ENCODE measurements at regions not wholly inside any gene's neighbourhood (a gene's known extent, or its start where the extent isn't known, plus 50 kb on each side); places are given as distances from the start of the nearest gene placed in this dataset.

GRCh38 chr13:103273825-103274224 lies 207.6 kb upstream of the SLC10A2 start:
- Histone ChIP-seq H3K9ac (ENCODE audit: insufficient read length) (no peak overlapping the region), H3K27ac (no peak overlapping the region), H3K4me3 (no peak overlapping the region), H3K36me3 (ENCODE audit: insufficient read depth, low read length) (no peaks in the 10 kb centered on the region), H3K9me3 (ENCODE audit: low read depth, low read length) (no peaks in the 10 kb centered on the region)
- TF ChIP-seq FOXP2 (optimal IDR thresholded peaks at IDR 0.05; ENCODE audit: control extremely low read depth, extremely low read length, insufficient read depth) (no peak), POLR2AphosphoS5 (IDR thresholded peaks at IDR 0.05; ENCODE audit: borderline replicate concordance, low read depth, low read length) (no peak), EZH2 (IDR thresholded peaks at IDR 0.05) (no peak)
- no peak for DNase-seq (ENCODE audit: low read depth, low spot score)

- H3K9me3 ChIP-seq (ENCODE audit: low read depth, low read length): no peaks in the 10 kb centered on the region
- TF ChIP-seq POLR2AphosphoS5 (IDR thresholded peaks at IDR 0.05; ENCODE audit: borderline replicate concordance, low read depth, low read length) (no peak), EZH2 (IDR thresholded peaks at IDR 0.05) (no peak), FOXP2 (optimal IDR thresholded peaks at IDR 0.05; ENCODE audit: control extremely low read depth, extremely low read length, insufficient read depth) (no peak)
Observed at GRCh38 chr13:103272770-103273169, 206.6 kb upstream of the SLC10A2 start.

GRCh38 chr13:103263448-103263847 lies 197.2 kb upstream of the SLC10A2 start:
- Histone ChIP-seq H3K9me3 (ENCODE audit: low read depth, low read length) (no peaks in the 10 kb centered on the region), H3K9ac (ENCODE audit: insufficient read length) (no peak overlapping the region), H3K36me3 (ENCODE audit: insufficient read depth, low read length) (no peaks in the 10 kb centered on the region), H3K27ac (no peak overlapping the region), H3K4me3 (no peak overlapping the region)
- no peak for DNase-seq (ENCODE audit: low read depth, low spot score)
- TF ChIP-seq EZH2 (IDR thresholded peaks at IDR 0.05): no peak
- no peak for TF ChIP-seq FOXP2 (optimal IDR thresholded peaks at IDR 0.05; ENCODE audit: control extremely low read depth, extremely low read length, insufficient read depth)
- no peak for TF ChIP-seq POLR2AphosphoS5 (IDR thresholded peaks at IDR 0.05; ENCODE audit: borderline replicate concordance, low read depth, low read length)

More at GRCh38 chr13:103272770-103273169, 206.6 kb upstream of the SLC10A2 start:
- DNase-seq (ENCODE audit: low read depth, low spot score): no peak
- Histone ChIP-seq H3K4me3 (no peak overlapping the region), H3K9ac (ENCODE audit: insufficient read length) (no peak overlapping the region), H3K27ac (no peak overlapping the region), H3K36me3 (ENCODE audit: insufficient read depth, low read length) (no peaks in the 10 kb centered on the region)

- no peak for DNase-seq (ENCODE audit: low read depth, low spot score)
- H3K9me3 ChIP-seq (ENCODE audit: low read depth, low read length): no peaks in the 10 kb centered on the region
- no peaks in the 10 kb centered on the region for H3K36me3 ChIP-seq (ENCODE audit: insufficient read depth, low read length)
- no peak overlapping the region for H3K9ac ChIP-seq (ENCODE audit: insufficient read length)
- no peak overlapping the region for H3K27ac ChIP-seq
- no peak overlapping the region for H3K4me3 ChIP-seq
- TF ChIP-seq POLR2AphosphoS5 (IDR thresholded peaks at IDR 0.05; ENCODE audit: borderline replicate concordance, low read depth, low read length) (no peak), EZH2 (IDR thresholded peaks at IDR 0.05) (no peak)
Observed at GRCh38 chr13:103255587-103256301, 189.5 kb upstream of the SLC10A2 start.

GRCh38 chr13:103250071-103250470 lies 183.9 kb upstream of the SLC10A2 start:
- no peaks in the 10 kb centered on the region for H3K9me3 ChIP-seq (ENCODE audit: low read depth, low read length)
- no peak for TF ChIP-seq FOXP2 (optimal IDR thresholded peaks at IDR 0.05; ENCODE audit: control extremely low read depth, extremely low read length, insufficient read depth)
- no peak for TF ChIP-seq EZH2 (IDR thresholded peaks at IDR 0.05)
- TF ChIP-seq POLR2AphosphoS5 (IDR thresholded peaks at IDR 0.05; ENCODE audit: borderline replicate concordance, low read depth, low read length): no peak
- H3K36me3 ChIP-seq (ENCODE audit: insufficient read depth, low read length): no peaks in the 10 kb centered on the region
- H3K9ac ChIP-seq (ENCODE audit: insufficient read length): no peak overlapping the region
- no peak for DNase-seq (ENCODE audit: low read depth, low spot score)
- H3K27ac ChIP-seq: no peak overlapping the region
- no peak overlapping the region for H3K4me3 ChIP-seq

- DNase-seq (ENCODE audit: low read depth, low spot score): no peak
- H3K9ac ChIP-seq (ENCODE audit: insufficient read length): no peak overlapping the region
Observed at GRCh38 chr13:103246581-103247200, 180.5 kb upstream of the SLC10A2 start.

GRCh38 chr13:103243495-103243894 lies 177.3 kb upstream of the SLC10A2 start:
- H3K27ac ChIP-seq: peak overlapping the region; percentile 85
- no peaks in the 10 kb centered on the region for H3K36me3 ChIP-seq (ENCODE audit: insufficient read depth, low read length)
- peak overlapping the region; percentile 60 for H3K4me3 ChIP-seq
- H3K9me3 ChIP-seq (ENCODE audit: low read depth, low read length): no peaks in the 10 kb centered on the region
- no peak overlapping the region for H3K9ac ChIP-seq (ENCODE audit: insufficient read length)
- peak; percentile 12 for TF ChIP-seq FOXP2 (optimal IDR thresholded peaks at IDR 0.05; ENCODE audit: control extremely low read depth, extremely low read length, insufficient read depth)
- TF ChIP-seq EZH2 (IDR thresholded peaks at IDR 0.05): no peak
- DNase-seq (ENCODE audit: low read depth, low spot score): peak; percentile 94

More at GRCh38 chr13:103246581-103247200, 180.5 kb upstream of the SLC10A2 start:
- TF ChIP-seq EZH2 (IDR thresholded peaks at IDR 0.05): no peak
- TF ChIP-seq POLR2AphosphoS5 (IDR thresholded peaks at IDR 0.05; ENCODE audit: borderline replicate concordance, low read depth, low read length): no peak
- no peak for TF ChIP-seq FOXP2 (optimal IDR thresholded peaks at IDR 0.05; ENCODE audit: control extremely low read depth, extremely low read length, insufficient read depth)
- no peaks in the 10 kb centered on the region for H3K9me3 ChIP-seq (ENCODE audit: low read depth, low read length)
- H3K36me3 ChIP-seq (ENCODE audit: insufficient read depth, low read length): no peaks in the 10 kb centered on the region
- no peak overlapping the region for H3K27ac ChIP-seq
- H3K4me3 ChIP-seq: no peak overlapping the region

- Histone ChIP-seq H3K4me3 (no peak overlapping the region), H3K9ac (ENCODE audit: insufficient read length) (no peak overlapping the region), H3K27ac (no peak overlapping the region), H3K9me3 (ENCODE audit: low read depth, low read length) (no peaks in the 10 kb centered on the region), H3K36me3 (ENCODE audit: insufficient read depth, low read length) (no peaks in the 10 kb centered on the region)
- no peak for TF ChIP-seq EZH2 (IDR thresholded peaks at IDR 0.05)
- TF ChIP-seq FOXP2 (optimal IDR thresholded peaks at IDR 0.05; ENCODE audit: control extremely low read depth, extremely low read length, insufficient read depth): no peak
- no peak for TF ChIP-seq POLR2AphosphoS5 (IDR thresholded peaks at IDR 0.05; ENCODE audit: borderline replicate concordance, low read depth, low read length)
- no peak for DNase-seq (ENCODE audit: low read depth, low spot score)
Observed at GRCh38 chr13:103238441-103238840, 172.2 kb upstream of the SLC10A2 start.

All from SK-N-MC (cell line).